Spleen (tissue), 7 donors: ENCODE measurements at regions not wholly inside any gene's neighbourhood (a gene's known extent, or its start where the extent isn't known, plus 50 kb on each side); places are given as distances from the start of the nearest gene placed in this dataset.

ENCODE experiments used
- CTCF ChIP-seq, 11 experiments: fragments of 200-600 bp in 7 of 11; fragments of 450-650 bp in 4 of 11; sonication (generic) in 4 of 11; IDR thresholded peaks in 8 of 11; conservative IDR thresholded peaks in 3 of 11; 1 replicate in 7 of 11; 2 replicates in 4 of 11; pipeline versions ENCODE4 v1.4.0 to v1.8.0; 2016 to 2021; ENCODE audit warnings: antibody characterized with exemption in 11 of 11, inconsistent platforms in 4 of 11, mild to moderate bottlenecking in 1 of 11
- POLR2A ChIP-seq, 3 donors: fragments of 450-650 bp; IDR thresholded peaks; one replicate each; pipeline ENCODE4 v1.5.1; 2017; ENCODE audit warnings: antibody characterized with exemption in 3 of 3, mild to moderate bottlenecking in 1 of 3
- POLR2AphosphoS5 ChIP-seq, 3 donors: sonication (generic); formaldehyde crosslinking; IDR thresholded peaks; one replicate each; pipeline ENCODE4 v1.5.1; 2017; ENCODE audit warnings: antibody characterized with exemption in 3 of 3
- donor health status: DM: no; HTN: no; CAD: no; lungs with moderate emphysema.
- donor health status: DM: no; HTN: no; CAD: no.
- donor health status: DM: no; HTN: no; CAD: no.

GRCh38 chr6:84551797-84552196 lies 212.6 kb downstream of the TBX18 start:
- no peak for TF ChIP-seq CTCF (IDR thresholded peaks at IDR 0.05 in 8 of 11, conservative IDR thresholded peaks at IDR 0.05 in 3 of 11)
- TF ChIP-seq POLR2A (IDR thresholded peaks at IDR 0.05), result no peak
- TF ChIP-seq POLR2AphosphoS5 (IDR thresholded peaks at IDR 0.05), result no peak
